HG03342 (cell line): ENCODE measurements at regions not wholly inside any gene's neighbourhood (a gene's known extent, or its start where the extent isn't known, plus 50 kb on each side); places are given as distances from the start of the nearest gene placed in this dataset.

ENCODE experiments used
- ATAC-seq: cut with Tn5 transposase; IDR thresholded peaks from one replicate; pipeline ENCODE4 v1.9.1; 2021; ENCODE audit warnings: mild to moderate bottlenecking, moderate library complexity; ENCODE audit not compliant: unreplicated experiment

- no peak for ATAC-seq
Measured at GRCh38 chr2:118251427-118251826, 163.2 kb downstream of the INSIG2 start.

GRCh38 chr2:118250463-118250862 is 162.2 kb downstream of the INSIG2 start:
- no peak for ATAC-seq

GRCh38 chr2:118250001-118250400 is 161.7 kb downstream of the INSIG2 start:
- peak; percentile 37 for ATAC-seq

GRCh38 chr2:118249531-118249930 is 161.3 kb downstream of the INSIG2 start:
- peak; percentile 83 for ATAC-seq

- no peak for ATAC-seq
Measured at GRCh38 chr2:118246726-118247125, 158.5 kb downstream of the INSIG2 start.

GRCh38 chr2:118246079-118246478 is 157.8 kb downstream of the INSIG2 start:
- no peak for ATAC-seq

GRCh38 chr2:118244686-118245085 is 156.4 kb downstream of the INSIG2 start:
- no peak for ATAC-seq

GRCh38 chr2:118243031-118243430 is 154.8 kb downstream of the INSIG2 start:
- no peak for ATAC-seq

GRCh38 chr2:118242216-118242615 is 153.9 kb downstream of the INSIG2 start:
- peak; percentile 82 for ATAC-seq

- no peak for ATAC-seq
Measured at GRCh38 chr2:118241128-118241527, 152.9 kb downstream of the INSIG2 start.

- ATAC-seq, result no peak
Measured at GRCh38 chr2:118240276-118240675, 152.0 kb downstream of the INSIG2 start.

- no peak for ATAC-seq
Measured at GRCh38 chr2:118239284-118239683, 151.0 kb downstream of the INSIG2 start.

- no peak for ATAC-seq
Measured at GRCh38 chr2:118237451-118237850, 149.2 kb downstream of the INSIG2 start.

- ATAC-seq, result no peak
Measured at GRCh38 chr2:118232796-118233195, 144.5 kb downstream of the INSIG2 start.

GRCh38 chr2:118232391-118232790 is 144.1 kb downstream of the INSIG2 start:
- ATAC-seq, result no peak

- ATAC-seq, result no peak
Measured at GRCh38 chr2:118231759-118232158, 143.5 kb downstream of the INSIG2 start.

GRCh38 chr2:118227698-118228508 is 139.6 kb downstream of the INSIG2 start:
- ATAC-seq, result no peak

GRCh38 chr2:118225666-118226065 is 137.4 kb downstream of the INSIG2 start:
- no peak for ATAC-seq

- peak; percentile 43 for ATAC-seq
Measured at GRCh38 chr2:118224895-118225311, 136.6 kb downstream of the INSIG2 start.

GRCh38 chr2:118223992-118224894 is 136.0 kb downstream of the INSIG2 start:
- ATAC-seq, result peak; percentile 34

GRCh38 chr2:118223511-118223991 is 135.3 kb downstream of the INSIG2 start:
- ATAC-seq, result no peak
